ENCODE measurements at regions not wholly inside any gene's neighbourhood (a gene's known extent, or its start where the extent isn't known, plus 50 kb on each side); places are given as distances from the start of the nearest gene placed in this dataset.

- TF ChIP-seq, protein P1, sequence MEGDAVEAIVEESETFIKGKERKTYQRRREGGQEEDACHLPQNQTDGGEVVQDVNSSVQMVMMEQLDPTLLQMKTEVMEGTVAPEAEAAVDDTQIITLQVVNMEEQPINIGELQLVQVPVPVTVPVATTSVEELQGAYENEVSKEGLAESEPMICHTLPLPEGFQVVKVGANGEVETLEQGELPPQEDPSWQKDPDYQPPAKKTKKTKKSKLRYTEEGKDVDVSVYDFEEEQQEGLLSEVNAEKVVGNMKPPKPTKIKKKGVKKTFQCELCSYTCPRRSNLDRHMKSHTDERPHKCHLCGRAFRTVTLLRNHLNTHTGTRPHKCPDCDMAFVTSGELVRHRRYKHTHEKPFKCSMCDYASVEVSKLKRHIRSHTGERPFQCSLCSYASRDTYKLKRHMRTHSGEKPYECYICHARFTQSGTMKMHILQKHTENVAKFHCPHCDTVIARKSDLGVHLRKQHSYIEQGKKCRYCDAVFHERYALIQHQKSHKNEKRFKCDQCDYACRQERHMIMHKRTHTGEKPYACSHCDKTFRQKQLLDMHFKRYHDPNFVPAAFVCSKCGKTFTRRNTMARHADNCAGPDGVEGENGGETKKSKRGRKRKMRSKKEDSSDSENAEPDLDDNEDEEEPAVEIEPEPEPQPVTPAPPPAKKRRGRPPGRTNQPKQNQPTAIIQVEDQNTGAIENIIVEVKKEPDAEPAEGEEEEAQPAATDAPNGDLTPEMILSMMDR (conservative IDR thresholded peaks at IDR 0.05), result no peak
- Mint-ChIP-seq H3K4me3 (peak overlapping the region; percentile 14), H3K27me3 (peaks cover 5% of the 10 kb centered on the region), H3K27ac (no peak overlapping the region), H3K9me3 (no peaks in the 10 kb centered on the region), H3K36me3 (no peaks in the 10 kb centered on the region), H3K4me1 (ENCODE audit: unreplicated experiment) (peaks cover 15% of the 10 kb centered on the region)
- DNase-seq (ENCODE audit: extremely low spot score, unreplicated experiment), result no peak
Measured at GRCh38 chr2:34123996-34124785, 525.1 kb upstream of the FAM98A start.

DNA sequence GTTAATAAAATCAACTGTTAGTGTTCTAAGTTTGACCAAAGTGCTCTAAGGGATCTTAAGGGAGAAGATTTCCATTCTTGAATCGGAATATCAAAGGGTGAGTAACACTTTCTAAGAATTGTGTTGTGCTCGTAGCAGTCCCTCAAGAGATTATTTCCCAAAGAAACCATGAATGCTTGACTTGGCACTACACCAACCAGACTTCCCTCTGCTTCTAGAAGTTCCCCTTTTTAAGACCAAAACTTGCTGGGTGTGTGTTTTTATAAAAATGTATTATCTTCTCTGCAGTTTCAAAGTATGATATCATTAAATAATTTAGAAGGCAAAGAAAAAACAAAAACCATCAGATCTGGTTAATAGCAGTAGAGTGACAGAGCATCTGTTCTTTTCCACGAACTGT is 522.0 kb upstream of the FAM98A start:
- Mint-ChIP-seq H3K27me3 (peaks cover 13% of the 10 kb centered on the region), H3K4me1 (ENCODE audit: unreplicated experiment) (peaks cover 15% of the 10 kb centered on the region), H3K36me3 (no peaks in the 10 kb centered on the region), H3K27ac (no peak overlapping the region), H3K4me3 (no peak overlapping the region), H3K9me3 (no peaks in the 10 kb centered on the region)
- TF ChIP-seq, protein P1 (conservative IDR thresholded peaks at IDR 0.05), result no peak
- no peak for DNase-seq (ENCODE audit: extremely low spot score, unreplicated experiment)

DNA sequence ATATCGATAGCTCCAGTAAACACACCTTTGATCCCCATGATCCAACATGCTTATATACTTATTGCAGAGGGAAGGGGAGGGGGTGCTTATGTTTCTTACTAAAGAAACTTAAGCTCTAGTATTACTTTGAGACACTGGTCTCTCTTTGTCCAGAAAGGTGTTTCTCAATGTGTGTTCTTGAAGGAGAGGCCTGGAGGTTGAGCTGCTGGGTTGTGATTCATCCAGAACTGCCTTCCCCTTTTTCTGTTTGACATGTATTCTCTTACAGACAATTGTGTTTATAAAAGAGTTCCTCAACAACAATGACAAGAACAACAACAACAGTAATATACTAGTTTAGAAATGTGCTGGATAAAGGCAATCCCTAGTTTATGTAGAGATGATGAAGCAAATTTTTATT is 516.0 kb upstream of the FAM98A start:
- Mint-ChIP-seq H3K9me3 (no peaks in the 10 kb centered on the region), H3K27ac (no peak overlapping the region), H3K27me3 (peaks cover 8% of the 10 kb centered on the region), H3K36me3 (no peaks in the 10 kb centered on the region), H3K4me3 (no peak overlapping the region), H3K4me1 (ENCODE audit: unreplicated experiment) (no peaks in the 10 kb centered on the region)
- no peak for DNase-seq (ENCODE audit: extremely low spot score, unreplicated experiment)
- TF ChIP-seq, protein P1 (conservative IDR thresholded peaks at IDR 0.05), result no peak

DNA sequence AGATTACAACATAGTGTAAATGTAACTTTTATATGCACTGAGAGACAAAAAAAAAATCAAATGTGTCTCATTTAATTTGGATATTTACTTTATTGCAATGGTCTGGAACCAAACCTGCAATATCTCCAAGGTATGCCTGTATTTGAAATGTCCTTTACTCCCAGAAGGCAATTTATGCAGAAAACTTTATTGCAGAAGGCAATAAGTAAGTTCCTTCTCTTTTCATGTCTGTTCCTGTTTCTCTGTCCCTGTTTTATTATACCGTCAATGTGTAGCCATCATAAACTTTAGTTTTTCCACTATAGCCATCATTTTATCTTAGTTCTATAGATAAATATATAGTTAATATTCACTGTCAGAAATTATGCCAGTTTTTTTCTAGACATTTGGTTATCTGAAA is 513.1 kb upstream of the FAM98A start:
- no peak for DNase-seq (ENCODE audit: extremely low spot score, unreplicated experiment)
- H3K4me1 Mint-ChIP-seq (ENCODE audit: unreplicated experiment), result no peaks in the 10 kb centered on the region
- H3K36me3 Mint-ChIP-seq, result no peaks in the 10 kb centered on the region
- TF ChIP-seq, protein P1 (conservative IDR thresholded peaks at IDR 0.05), result no peak
- no peak overlapping the region for H3K4me3 Mint-ChIP-seq
- no peak overlapping the region for H3K27ac Mint-ChIP-seq
- no peaks in the 10 kb centered on the region for H3K27me3 Mint-ChIP-seq
- H3K9me3 Mint-ChIP-seq, result no peaks in the 10 kb centered on the region

GRCh38 chr2:34110392-34110791 is 511.3 kb upstream of the FAM98A start:
- DNase-seq (ENCODE audit: extremely low spot score, unreplicated experiment), result no peak
- no peak overlapping the region for H3K4me3 Mint-ChIP-seq
- H3K27me3 Mint-ChIP-seq, result no peaks in the 10 kb centered on the region
- H3K27ac Mint-ChIP-seq, result no peak overlapping the region
- no peaks in the 10 kb centered on the region for H3K36me3 Mint-ChIP-seq
- H3K9me3 Mint-ChIP-seq, result no peaks in the 10 kb centered on the region
- H3K4me1 Mint-ChIP-seq (ENCODE audit: unreplicated experiment), result no peaks in the 10 kb centered on the region
- TF ChIP-seq, protein P1 (conservative IDR thresholded peaks at IDR 0.05), result no peak
